ENCODE measurements at regions not wholly inside any gene's neighbourhood (a gene's known extent, or its start where the extent isn't known, plus 50 kb on each side); places are given as distances from the start of the nearest gene placed in this dataset.

DNA sequence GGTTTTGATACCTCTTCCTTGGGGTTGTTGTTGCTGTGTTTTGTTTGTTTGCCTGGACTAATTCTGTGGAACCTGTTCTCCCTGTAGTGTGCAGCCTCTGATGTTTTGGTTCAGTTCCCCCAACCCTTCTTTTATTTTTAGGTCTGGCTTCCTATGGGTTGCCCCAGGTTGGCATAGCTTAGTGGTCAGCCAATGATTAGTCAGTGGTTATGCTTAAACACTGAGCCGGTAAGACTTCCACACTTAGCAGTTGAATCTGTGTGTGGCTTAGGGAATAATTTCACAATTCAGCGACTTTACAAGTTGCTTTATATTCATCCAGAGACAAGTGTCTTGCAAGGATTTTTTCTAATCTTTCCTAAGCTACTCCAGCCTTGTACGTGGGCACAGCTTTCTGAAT is 78.6 kb upstream of the CLPB start:
- no peak overlapping the region for H3K4me3 ChIP-seq
- no peaks in the 10 kb centered on the region for H4K20me1 ChIP-seq (ENCODE audit: low read depth)
- Mint-ChIP-seq H3K4me1 (no peaks in the 10 kb centered on the region), H3K27me3 (ENCODE audit: insufficient read depth, low read depth) (no peaks in the 10 kb centered on the region), H3K9me3 (peaks cover 32% of the 10 kb centered on the region), H3K27ac (no peak overlapping the region), H3K36me3 (peaks cover 4% of the 10 kb centered on the region), H3K4me3 (no peak overlapping the region)
- H3K4me1 ChIP-seq, result no peaks in the 10 kb centered on the region
- no peak overlapping the region for H3K9ac ChIP-seq
- DNase-seq (ENCODE audit: low spot score), result no peak
- TF ChIP-seq, protein P1, sequence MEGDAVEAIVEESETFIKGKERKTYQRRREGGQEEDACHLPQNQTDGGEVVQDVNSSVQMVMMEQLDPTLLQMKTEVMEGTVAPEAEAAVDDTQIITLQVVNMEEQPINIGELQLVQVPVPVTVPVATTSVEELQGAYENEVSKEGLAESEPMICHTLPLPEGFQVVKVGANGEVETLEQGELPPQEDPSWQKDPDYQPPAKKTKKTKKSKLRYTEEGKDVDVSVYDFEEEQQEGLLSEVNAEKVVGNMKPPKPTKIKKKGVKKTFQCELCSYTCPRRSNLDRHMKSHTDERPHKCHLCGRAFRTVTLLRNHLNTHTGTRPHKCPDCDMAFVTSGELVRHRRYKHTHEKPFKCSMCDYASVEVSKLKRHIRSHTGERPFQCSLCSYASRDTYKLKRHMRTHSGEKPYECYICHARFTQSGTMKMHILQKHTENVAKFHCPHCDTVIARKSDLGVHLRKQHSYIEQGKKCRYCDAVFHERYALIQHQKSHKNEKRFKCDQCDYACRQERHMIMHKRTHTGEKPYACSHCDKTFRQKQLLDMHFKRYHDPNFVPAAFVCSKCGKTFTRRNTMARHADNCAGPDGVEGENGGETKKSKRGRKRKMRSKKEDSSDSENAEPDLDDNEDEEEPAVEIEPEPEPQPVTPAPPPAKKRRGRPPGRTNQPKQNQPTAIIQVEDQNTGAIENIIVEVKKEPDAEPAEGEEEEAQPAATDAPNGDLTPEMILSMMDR (IDR thresholded peaks at IDR 0.05), result no peak
- no peak for TF ChIP-seq EZH2phosphoT487 (IDR thresholded peaks at IDR 0.05)
- TF ChIP-seq EZH2 (IDR thresholded peaks at IDR 0.05), result no peak
- no peak overlapping the region for H3K4me2 ChIP-seq
- no peaks in the 10 kb centered on the region for H3F3A ChIP-seq (ENCODE audit: low read depth)
- no peaks in the 10 kb centered on the region for H3K36me3 ChIP-seq
- H3K27me3 ChIP-seq, result no peaks in the 10 kb centered on the region
- no peak overlapping the region for H2AFZ ChIP-seq (replicated peaks)
- H3K27ac ChIP-seq, result no peak overlapping the region
- H3K9me3 ChIP-seq (ENCODE audit: low read depth), result no peaks in the 10 kb centered on the region
- H3K79me2 ChIP-seq (ENCODE audit: low read depth), result no peaks in the 10 kb centered on the region

DNA sequence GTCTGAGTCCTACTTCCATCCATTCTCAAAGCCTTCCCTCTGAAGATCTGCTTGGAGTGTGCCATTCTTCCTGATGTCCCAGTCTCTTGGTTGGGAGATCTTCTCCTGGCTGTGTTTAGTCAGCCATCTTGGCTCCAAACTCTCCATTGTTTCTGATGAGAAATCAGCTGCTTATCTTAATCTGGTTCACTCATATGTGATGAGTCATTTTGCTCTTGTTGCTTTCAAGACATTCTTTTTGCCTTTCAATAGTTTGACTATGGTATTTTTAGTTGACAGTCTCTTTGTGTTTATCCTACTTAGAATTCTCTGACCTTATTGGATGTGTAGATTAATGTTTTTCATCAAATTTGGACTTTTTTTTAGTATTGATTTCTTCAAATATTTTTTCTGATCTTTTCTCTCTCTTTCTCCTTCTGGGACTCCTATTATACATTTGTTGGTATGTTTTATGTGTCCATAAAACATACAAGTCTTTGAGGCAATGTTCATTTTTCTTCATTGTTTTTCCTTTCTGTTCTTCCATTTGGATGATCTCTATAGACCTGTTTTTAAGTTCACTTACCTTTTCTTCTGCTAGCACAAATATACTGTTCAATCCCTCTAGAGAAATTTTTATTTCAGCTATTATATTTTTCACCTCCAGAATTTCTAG is 77.2 kb upstream of the CLPB start:
- peaks cover 32% of the 10 kb centered on the region for H3K9me3 Mint-ChIP-seq
- peaks cover 4% of the 10 kb centered on the region for H3K36me3 Mint-ChIP-seq
- H3K9me3 ChIP-seq (ENCODE audit: low read depth), result no peaks in the 10 kb centered on the region
- no peaks in the 10 kb centered on the region for H4K20me1 ChIP-seq (ENCODE audit: low read depth)
- no peak overlapping the region for H3K4me3 Mint-ChIP-seq
- H3K27me3 ChIP-seq, result no peaks in the 10 kb centered on the region
- H3K27ac Mint-ChIP-seq, result no peak overlapping the region
- DNase-seq (ENCODE audit: low spot score), result no peak
- H3K9ac ChIP-seq, result no peak overlapping the region
- H3K4me2 ChIP-seq, result no peak overlapping the region
- H3K27me3 Mint-ChIP-seq (ENCODE audit: insufficient read depth, low read depth), result no peaks in the 10 kb centered on the region
- H3F3A ChIP-seq (ENCODE audit: low read depth), result no peaks in the 10 kb centered on the region
- no peaks in the 10 kb centered on the region for H3K36me3 ChIP-seq
- H3K27ac ChIP-seq, result no peak overlapping the region
- TF ChIP-seq EZH2phosphoT487 (IDR thresholded peaks at IDR 0.05) (no peak), EZH2 (IDR thresholded peaks at IDR 0.05) (no peak)
- TF ChIP-seq, protein P1 (IDR thresholded peaks at IDR 0.05), result no peak
- no peak overlapping the region for H3K4me3 ChIP-seq
- no peaks in the 10 kb centered on the region for H3K4me1 ChIP-seq
- no peaks in the 10 kb centered on the region for H3K4me1 Mint-ChIP-seq
- no peaks in the 10 kb centered on the region for H3K79me2 ChIP-seq (ENCODE audit: low read depth)
- H2AFZ ChIP-seq (replicated peaks), result no peak overlapping the region

DNA sequence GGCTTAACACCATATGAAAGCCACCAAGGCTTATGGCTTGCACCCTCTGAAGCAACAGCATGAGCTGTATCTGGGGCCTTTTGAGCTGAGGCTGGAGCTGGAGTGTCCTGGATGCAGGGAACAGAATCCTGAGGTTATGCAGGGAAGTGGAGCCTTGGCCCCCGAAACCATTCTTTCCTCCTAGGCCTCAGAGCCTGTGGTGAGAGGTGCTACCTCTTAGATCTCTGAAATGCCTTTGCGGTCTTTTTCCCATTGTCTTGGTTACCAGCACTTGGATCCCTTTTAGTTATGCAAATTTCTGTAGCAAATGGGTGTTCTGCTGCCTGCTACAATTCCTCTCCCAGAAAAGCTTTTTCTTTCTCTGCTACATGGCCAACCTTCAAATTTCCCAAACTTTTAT is 72.7 kb upstream of the CLPB start:
- H3K4me1 ChIP-seq, result no peaks in the 10 kb centered on the region
- no peak overlapping the region for H3K4me3 ChIP-seq
- no peaks in the 10 kb centered on the region for H3F3A ChIP-seq (ENCODE audit: low read depth)
- H4K20me1 ChIP-seq (ENCODE audit: low read depth), result no peaks in the 10 kb centered on the region
- H3K4me3 Mint-ChIP-seq, result no peak overlapping the region
- DNase-seq (ENCODE audit: low spot score), result no peak
- H3K9me3 Mint-ChIP-seq, result peaks cover 53% of the 10 kb centered on the region
- no peak overlapping the region for H3K9ac ChIP-seq
- H3K4me2 ChIP-seq, result no peak overlapping the region
- no peak overlapping the region for H3K27ac Mint-ChIP-seq
- H3K4me1 Mint-ChIP-seq, result no peaks in the 10 kb centered on the region
- H2AFZ ChIP-seq (replicated peaks), result no peak overlapping the region
- H3K36me3 Mint-ChIP-seq, result peaks cover 4% of the 10 kb centered on the region
- H3K36me3 ChIP-seq, result no peaks in the 10 kb centered on the region
- no peaks in the 10 kb centered on the region for H3K79me2 ChIP-seq (ENCODE audit: low read depth)
- H3K27ac ChIP-seq, result no peak overlapping the region
- H3K27me3 ChIP-seq, result no peaks in the 10 kb centered on the region
- H3K27me3 Mint-ChIP-seq (ENCODE audit: insufficient read depth, low read depth), result peaks cover 5% of the 10 kb centered on the region
- no peaks in the 10 kb centered on the region for H3K9me3 ChIP-seq (ENCODE audit: low read depth)
- no peak for TF ChIP-seq EZH2phosphoT487 (IDR thresholded peaks at IDR 0.05)
- TF ChIP-seq, protein P1 (IDR thresholded peaks at IDR 0.05), result no peak
- no peak for TF ChIP-seq EZH2 (IDR thresholded peaks at IDR 0.05)

Data from neural progenitor cell (in vitro differentiated cells).